Putamen (tissue), 1 donor: ENCODE measurements at regions not wholly inside any gene's neighbourhood (a gene's known extent, or its start where the extent isn't known, plus 50 kb on each side); places are given as distances from the start of the nearest gene placed in this dataset.

Source experiments
- DNase-seq: peaks from one replicate; pipeline ENCODE4 v3.0.0-alpha.2; 2016; ENCODE audit warnings: low spot score

- no peak for DNase-seq
These were observed 86.7 kb upstream of the NRIP1 start for GRCh38 chr21:15151385-15152103.

- no peak for DNase-seq
These were observed 87.8 kb upstream of the NRIP1 start for GRCh38 chr21:15152591-15152990.

- DNase-seq: no peak
These were observed 94.7 kb upstream of the NRIP1 start for GRCh38 chr21:15159382-15160020.

DNA sequence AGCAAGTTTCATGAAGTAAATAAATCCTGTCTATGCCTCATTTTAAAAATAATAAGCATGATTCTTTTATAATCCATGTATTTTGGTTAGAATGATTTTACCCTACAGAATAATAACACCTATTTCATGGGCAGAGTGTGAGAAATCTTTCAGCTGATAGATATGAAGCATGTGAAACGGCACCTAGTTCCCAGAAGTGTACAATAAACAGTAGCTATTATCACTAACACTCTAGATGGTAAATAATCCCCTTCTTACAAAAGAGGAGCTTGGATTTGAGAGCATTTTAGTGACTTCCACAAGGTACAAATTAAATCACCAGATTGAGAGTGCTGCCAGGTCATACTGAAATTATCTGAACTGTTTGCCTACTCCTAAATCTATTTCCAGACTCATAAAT lies 95.3 kb upstream of the NRIP1 start:
- DNase-seq: no peak

GRCh38 chr21:15162921-15163320 lies 98.1 kb upstream of the NRIP1 start:
- no peak for DNase-seq

DNA sequence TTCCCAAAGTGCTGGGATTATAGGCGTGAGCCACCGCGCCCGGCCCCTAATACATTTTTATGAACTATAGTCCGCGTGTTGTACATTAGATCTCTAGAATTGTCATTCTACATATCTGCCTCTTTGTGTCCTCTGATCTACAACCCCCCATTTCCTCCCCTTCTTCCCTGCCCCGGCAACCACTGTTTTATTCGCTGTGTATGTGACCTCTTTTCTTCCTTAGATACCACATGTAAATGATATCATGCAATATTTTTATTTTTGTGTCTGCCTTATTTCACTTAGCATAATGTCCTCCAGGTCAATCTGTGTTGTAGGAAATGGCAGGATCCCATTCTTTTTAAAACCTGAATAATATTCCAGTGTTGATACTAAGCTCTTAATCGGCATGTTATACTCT lies 99.5 kb upstream of the NRIP1 start:
- no peak for DNase-seq

GRCh38 chr21:15164678-15165303 lies 100.0 kb upstream of the NRIP1 start:
- no peak for DNase-seq

DNA sequence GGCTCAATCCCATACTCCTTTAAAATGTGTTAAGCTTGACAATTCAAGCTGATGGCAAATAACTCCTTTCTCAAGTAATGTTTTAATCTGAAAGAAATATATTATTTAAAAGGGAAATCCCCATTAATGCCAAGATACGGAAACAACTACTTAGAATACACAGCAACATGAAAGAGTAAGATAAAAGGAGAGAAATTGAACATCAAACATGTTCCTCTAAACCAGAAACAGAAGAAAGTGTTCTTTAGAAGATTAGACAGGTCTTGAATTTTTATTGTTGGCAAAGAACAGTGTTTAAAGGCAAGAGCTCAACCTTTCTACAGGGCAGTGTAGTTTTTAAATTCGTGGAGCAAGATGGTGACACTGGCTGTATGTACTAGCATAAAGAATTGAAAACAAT lies 105.8 kb upstream of the NRIP1 start:
- no peak for DNase-seq

DNA sequence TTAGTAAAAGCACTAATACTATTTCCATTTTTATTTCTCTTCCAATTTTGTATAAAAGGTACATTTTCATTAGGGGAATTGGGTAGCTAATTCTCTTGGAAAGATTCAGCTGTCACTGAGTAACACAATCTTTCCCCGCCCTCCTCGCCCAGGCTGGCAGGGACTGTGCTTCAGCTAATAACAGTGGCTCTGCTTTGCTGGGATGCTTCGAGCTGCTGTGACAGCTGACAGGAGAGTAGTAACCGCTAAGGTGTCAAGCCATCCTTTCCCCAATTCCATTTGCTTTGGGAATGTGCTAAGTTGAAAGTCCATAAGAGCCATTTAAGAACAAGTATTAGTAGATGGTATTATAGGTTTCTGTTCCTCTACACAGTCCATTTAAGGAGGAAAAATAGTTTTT lies 106.7 kb upstream of the NRIP1 start:
- no peak for DNase-seq

DNA sequence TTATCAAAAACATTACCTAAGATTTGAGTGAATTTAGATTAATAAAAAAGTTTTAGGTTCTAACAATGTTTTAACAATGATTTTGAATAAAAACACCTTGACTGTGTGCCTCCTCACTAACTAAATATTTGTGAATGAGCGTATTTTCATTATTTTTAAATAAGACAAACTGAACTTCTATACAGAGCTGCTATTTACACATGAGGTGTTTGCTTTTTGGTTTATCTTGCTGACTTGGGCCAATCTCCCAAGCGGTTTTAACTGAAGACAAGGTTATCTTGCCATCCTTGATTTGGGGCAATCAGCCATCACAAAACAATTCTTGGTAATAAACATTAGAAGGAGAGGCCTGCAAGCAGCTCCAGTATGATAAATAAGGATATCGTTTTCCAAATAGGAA lies 108.2 kb upstream of the NRIP1 start:
- no peak for DNase-seq

DNA sequence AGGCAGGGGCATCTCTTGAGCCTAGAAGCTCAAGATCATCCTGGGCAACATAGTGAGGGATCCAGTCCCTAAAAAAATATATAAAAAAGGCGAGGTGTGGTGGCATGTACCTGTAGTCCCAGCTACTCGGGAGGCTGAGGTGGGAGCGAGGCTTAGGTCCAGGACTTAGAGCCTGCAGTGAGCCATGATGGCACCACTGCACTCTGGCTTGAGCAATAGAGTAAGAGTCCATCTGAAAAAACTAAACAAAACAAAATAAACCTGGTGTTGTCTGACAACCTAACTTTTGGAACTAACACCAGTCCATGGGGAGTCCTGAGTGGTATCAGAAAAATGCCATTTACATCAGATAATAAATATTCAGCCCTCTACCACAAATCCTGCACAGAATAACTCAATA lies 110.1 kb upstream of the NRIP1 start:
- DNase-seq: no peak

DNA sequence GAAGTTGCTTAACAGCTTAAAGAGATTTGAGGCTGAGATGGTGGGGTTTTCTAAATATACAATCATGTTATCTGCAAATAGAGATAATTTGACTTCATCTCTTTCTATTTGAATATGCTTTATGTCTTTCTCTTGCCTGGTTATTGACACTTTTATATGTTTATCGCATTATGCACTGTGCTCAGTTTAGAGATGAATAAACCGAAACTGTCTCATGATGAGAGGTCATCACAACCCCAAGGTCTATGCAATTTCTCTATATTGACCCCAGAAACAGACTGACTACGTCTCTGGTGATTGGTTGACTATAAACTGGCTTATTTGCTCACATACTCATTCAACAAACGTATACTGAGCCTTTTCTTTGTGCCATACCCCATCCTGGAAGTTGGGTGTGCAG lies 117.9 kb upstream of the NRIP1 start:
- no peak for DNase-seq

- no peak for DNase-seq
These were observed 119.0 kb upstream of the NRIP1 start for GRCh38 chr21:15183813-15184257.

DNA sequence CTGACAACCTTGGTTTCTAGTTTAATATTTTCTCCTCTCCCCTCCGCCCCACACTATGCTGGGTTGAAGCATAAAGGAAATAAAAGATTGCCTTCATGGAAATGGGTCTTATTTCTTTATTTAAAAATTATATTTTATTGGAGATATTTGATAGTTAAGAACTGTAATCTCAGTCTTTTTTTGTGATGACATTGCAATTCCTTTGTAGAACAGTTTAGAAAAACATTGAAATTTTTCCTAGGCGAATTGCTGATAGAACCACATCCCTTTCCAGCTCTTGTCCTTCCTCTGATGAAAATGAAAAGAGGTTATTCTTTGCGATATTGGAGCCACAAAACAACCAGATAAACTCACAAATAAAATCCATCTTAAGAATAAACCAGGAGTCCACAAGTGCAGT lies 125.6 kb upstream of the NRIP1 start:
- no peak for DNase-seq

DNA sequence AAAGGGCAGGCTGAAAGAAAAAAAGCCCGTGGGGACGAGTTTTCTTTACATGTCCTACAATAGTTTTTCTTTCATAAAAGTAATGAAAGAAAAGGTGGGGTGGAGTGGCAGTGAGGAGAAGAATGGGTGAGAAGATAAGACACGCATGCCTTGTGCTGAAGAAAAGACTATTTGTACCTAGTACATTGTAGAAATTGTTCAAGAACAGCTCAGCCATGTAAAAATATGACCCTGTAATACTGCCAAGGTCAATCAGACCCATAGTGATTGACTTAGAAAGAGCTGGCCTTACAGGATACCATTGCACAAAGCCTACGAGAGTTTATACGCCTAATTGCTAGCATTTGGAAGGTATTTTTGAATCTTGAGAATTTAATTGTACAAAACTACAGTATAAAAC lies 126.0 kb upstream of the NRIP1 start:
- DNase-seq: no peak

DNA sequence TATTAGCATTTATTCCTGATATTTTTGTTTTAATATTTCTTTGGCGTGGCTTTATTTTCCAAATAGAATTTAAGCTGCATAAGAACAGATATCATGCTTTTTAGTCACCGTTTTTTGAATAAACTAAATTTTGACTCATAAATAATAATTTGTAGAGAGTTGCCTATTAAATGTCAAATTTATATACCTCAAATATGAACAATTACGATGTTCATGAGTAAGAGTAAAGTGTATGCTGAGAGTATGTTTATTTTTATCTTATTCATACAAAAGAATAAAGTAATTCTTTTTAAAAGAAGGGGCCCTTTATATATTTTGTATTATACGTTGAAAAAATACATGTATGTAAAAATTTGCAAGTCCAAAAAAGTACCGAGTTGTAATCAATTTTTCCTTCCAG lies 126.5 kb upstream of the NRIP1 start:
- no peak for DNase-seq

GRCh38 chr21:15192243-15192642 lies 127.4 kb upstream of the NRIP1 start:
- DNase-seq: no peak

- DNase-seq: no peak
These were observed 129.1 kb upstream of the NRIP1 start for GRCh38 chr21:15193937-15194336.

GRCh38 chr21:15195104-15195503 lies 130.3 kb upstream of the NRIP1 start:
- no peak for DNase-seq

DNA sequence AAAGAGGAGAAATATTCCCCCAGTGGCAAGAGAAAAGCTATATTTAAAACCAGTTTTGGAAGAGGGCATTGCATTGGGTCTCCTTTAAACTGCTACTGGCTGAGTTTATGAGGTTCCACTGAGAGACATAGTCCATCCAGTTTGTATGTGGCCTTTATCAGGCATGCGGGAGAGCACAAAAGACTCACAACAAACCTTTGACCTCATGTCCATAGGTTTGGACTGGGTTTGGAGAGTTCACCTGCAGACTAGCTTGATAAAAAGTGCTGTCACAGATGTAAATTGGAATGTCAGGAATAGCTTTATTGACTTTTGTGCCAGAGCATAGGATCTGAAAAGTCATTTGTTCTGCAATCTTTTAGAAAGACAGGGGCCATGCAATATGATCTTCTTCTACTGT lies 131.0 kb upstream of the NRIP1 start:
- no peak for DNase-seq

DNA sequence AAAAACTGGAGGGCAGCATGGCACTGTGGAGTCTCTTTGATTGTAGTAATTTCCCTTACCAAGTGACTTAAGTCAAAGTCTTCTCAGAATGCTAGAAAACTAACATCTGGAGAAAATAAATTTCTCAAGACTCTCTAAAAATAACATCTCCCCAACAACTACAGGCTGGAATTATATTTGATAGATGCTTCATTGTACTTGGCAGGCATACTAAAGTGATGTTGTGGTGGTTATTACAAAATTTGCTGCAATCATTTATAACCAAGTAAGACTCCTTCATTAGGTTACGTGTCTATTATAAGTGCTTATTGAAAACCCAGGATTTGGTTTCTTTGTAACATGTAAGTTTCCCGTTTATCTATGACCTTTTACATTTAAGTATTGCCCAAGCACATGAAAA lies 132.9 kb upstream of the NRIP1 start:
- DNase-seq: no peak

DNA sequence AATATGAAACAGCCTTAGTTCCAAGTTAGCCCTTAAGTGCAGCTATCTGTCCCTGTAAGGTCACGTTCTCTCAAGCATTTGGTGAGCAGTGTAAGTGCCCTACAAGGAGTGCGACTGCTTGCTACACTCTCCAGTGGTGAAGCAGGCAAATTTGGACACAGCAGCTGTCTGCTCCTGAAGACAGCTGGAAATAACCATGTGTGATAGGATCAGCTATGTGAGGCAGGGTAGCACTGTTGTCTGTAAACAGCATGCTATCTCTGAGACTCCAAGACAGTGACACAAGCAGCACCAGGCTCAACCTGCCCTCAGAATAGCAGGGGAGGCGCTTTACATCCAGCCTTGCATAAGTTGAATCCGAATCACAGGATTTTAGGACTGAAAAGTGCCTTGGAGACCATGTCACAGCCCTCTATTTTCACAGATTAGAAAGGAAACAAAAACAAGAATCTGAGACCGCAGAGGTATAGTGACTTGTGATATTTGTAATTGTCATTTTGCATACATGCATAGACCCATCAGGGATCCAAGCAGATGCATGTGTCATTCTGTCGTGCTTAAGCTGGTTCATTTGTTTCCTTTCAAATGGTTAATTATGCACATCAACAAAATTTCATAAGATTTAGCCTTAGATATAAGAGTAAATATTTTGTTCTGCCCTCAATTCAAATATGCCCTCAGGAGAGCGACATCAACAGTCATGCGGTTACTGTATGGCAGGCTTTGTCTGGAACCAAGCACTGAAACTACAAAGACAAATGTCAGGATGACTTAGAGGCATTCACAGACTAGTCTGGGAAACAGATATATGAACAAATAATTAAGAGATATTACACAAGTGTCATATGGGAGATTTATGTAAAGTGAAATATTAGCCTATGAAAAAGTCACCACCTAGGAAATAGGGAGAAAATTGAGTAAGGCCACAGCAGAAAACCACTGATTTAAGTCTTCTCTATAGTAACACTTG lies 134.9 kb upstream of the NRIP1 start:
- DNase-seq: no peak
